GM23248 (cell line): ENCODE measurements at regions not wholly inside any gene's neighbourhood (a gene's known extent, or its start where the extent isn't known, plus 50 kb on each side); places are given as distances from the start of the nearest gene placed in this dataset.

ENCODE experiments used
- DNase-seq: peaks from one replicate; pipeline ENCODE4 v3.0.0-alpha.2; 2015
- H2AFZ ChIP-seq: fragments of 200-600 bp; sonication (generic); 2 replicates; pipeline ENCODE4 v1.6.1; 2016; ENCODE audit warnings: antibody characterized with exemption
- H3F3A ChIP-seq: fragments of 200-600 bp; sonication (generic); 2 replicates; pipeline ENCODE4 v1.6.1; 2016; ENCODE audit warnings: mild to moderate bottlenecking, antibody characterized with exemption, mixed run types; ENCODE audit not compliant: insufficient read depth
- H3K27ac ChIP-seq: fragments of 200-600 bp; sonication (generic); 2 replicates; pipeline ENCODE4 v1.5.1; 2016; ENCODE audit warnings: mild to moderate bottlenecking
- H3K27me3 ChIP-seq: fragments of 200-600 bp; sonication (generic); replicated peaks from 2 replicates; pipeline ENCODE4 v1.6.1; 2016; ENCODE audit warnings: mild to moderate bottlenecking; ENCODE audit not compliant: insufficient read depth
- H3K36me3 ChIP-seq: fragments of 200-600 bp; sonication (generic); 2 replicates; pipeline ENCODE4 v1.6.1; 2016; ENCODE audit warnings: low read depth, mild to moderate bottlenecking
- H3K4me1 ChIP-seq: fragments of 200-600 bp; sonication (generic); 2 replicates; pipeline ENCODE4 v1.6.1; 2016; ENCODE audit warnings: mild to moderate bottlenecking; ENCODE audit not compliant: insufficient read depth
- H3K4me2 ChIP-seq: fragments of 200-600 bp; sonication (generic); one replicate; pipeline ENCODE4 v1.6.1; 2016; ENCODE audit warnings: mild to moderate bottlenecking; ENCODE audit not compliant: unreplicated experiment
- H3K4me3 ChIP-seq: fragments of 200-600 bp; sonication (generic); 2 replicates; pipeline ENCODE4 v1.5.1; 2016; ENCODE audit warnings: mild to moderate bottlenecking
- H3K79me2 ChIP-seq: fragments of 200-600 bp; sonication (generic); 2 replicates; pipeline ENCODE4 v1.6.1; 2016; ENCODE audit warnings: mild to moderate bottlenecking; ENCODE audit not compliant: insufficient read depth
- H3K9ac ChIP-seq: fragments of 200-600 bp; sonication (generic); 2 replicates; pipeline ENCODE4 v1.6.1; 2016; ENCODE audit warnings: mild to moderate bottlenecking
- H3K9me2 ChIP-seq: fragments of 200-600 bp; sonication (generic); 2 replicates; pipeline ENCODE4 v1.6.1; 2016; ENCODE audit warnings: mixed run types, mild to moderate bottlenecking, moderate library complexity; ENCODE audit not compliant: insufficient read depth
- H3K9me3 ChIP-seq: fragments of 200-600 bp; sonication (generic); one replicate; pipeline ENCODE4 v1.6.1; 2017; ENCODE audit warnings: low read depth
- H4K20me1 ChIP-seq: fragments of 200-600 bp; sonication (generic); 2 replicates; pipeline ENCODE4 v1.6.0; 2016; ENCODE audit not compliant: insufficient read depth
- EZH2 ChIP-seq: fragments of 200-600 bp; sonication (generic); IDR thresholded peaks from 2 replicates; pipeline ENCODE4 v1.6.1; 2018; ENCODE audit warnings: antibody characterized with exemption, mild to moderate bottlenecking; ENCODE audit not compliant: insufficient read depth, poor library complexity, severe bottlenecking
- EZH2phosphoT487 ChIP-seq: fragments of 200-600 bp; sonication (generic); IDR thresholded peaks from 2 replicates; pipeline ENCODE4 v1.6.1; 2018; ENCODE audit warnings: antibody characterized with exemption, moderate library complexity, mild to moderate bottlenecking, low read depth; ENCODE audit not compliant: insufficient read depth
- WGBS, 2 experiments: methylation state at CpG; one replicate each; pipeline ENCODE4 v1.1.6; 2015 to 2017; ENCODE audit warnings: low lambda C conversion rate in 2 of 2, low coverage in 1 of 2; ENCODE audit errors: missing lambda C conversion rate in 2 of 2; 5-methylcytosine and 5-hydroxymethylcytosine counted together
- in situ Hi-C: fragments of 300-500 bp; cut with MboI; formaldehyde crosslinking; loops from 2 replicates; pipeline ENCODE4 v1.15.0; 2020

DNA sequence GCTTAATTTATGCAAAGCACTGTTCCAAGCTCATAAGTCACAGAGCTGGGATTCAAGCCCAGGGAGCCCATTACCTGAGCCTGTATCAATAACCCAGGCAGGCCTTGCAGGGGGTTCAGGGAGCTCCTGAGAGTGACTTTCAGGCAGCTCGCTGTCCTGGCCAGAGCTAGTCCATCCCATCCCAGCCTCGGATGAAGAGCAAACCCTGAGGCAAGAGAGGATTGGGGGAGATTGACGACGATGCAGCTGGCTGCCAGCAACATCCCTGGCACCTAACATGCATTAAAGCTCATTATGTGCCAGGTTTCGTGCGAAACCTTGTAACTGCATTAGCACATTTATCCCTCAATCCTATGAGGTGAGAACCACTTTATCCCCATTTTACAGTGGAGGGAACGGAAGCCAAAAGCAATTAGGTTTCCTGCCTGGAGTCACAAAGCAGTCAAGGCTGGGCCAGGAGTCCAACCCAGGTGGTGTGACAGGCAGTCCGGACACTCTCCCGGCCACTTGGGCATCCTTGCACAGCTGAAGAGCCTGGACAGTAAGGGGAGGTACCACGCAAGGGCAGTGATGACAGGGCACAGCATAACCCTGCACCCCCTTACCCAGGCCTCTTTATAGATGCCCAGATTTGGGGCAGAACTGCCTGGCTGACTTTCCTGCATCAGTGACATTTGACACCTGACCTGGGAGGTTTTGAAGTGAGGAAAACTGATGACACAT, 129.8 kb upstream of the CHST15 start:
- in situ Hi-C loops, result no loop called here

DNA sequence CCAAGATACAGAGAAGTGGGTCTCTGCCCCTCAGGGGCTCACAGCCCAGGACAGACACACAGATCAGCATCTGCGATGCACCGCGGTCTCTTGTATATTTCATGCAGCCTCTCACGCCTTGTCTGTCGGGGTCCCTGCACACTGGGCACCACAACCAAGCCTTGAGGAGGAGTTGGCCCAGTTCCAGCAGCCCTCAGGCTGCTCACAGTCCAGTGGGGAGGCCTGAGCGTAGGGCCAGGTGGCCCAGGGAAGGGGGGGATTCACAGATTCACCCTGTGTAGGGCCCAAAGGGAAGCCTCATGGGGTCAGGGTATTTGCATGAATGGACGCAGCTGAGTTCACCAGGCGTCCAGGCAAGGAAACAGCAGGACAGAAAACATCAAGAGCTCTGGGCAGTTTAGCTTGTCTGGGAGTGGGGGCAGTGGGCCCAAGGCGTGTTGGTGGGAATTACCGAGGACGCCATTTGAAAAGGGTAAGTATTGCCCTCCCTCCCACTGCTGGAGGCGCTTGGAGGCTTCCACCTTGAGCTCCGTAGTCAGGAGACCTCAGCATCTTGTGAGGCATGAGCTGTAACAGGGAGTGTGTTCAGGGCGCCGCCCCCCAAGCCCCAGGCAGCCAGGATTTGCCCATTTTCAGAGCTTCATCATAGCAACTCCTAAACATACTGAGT, 129.1 kb upstream of the CHST15 start:
- no peaks in the 10 kb centered on the region for H3K9me3 ChIP-seq
- no peak overlapping the region for H2AFZ ChIP-seq
- H3K4me2 ChIP-seq, result no peak overlapping the region
- in situ Hi-C loops, result no loop called here
- TF ChIP-seq EZH2phosphoT487, result no peak
- no peak for TF ChIP-seq EZH2
- no peak overlapping the region for H3K27ac ChIP-seq
- H3F3A ChIP-seq, result no peaks in the 10 kb centered on the region
- no peak overlapping the region for H3K4me3 ChIP-seq
- no peak for DNase-seq
- no peaks in the 10 kb centered on the region for H3K4me1 ChIP-seq
- no peaks in the 10 kb centered on the region for H3K79me2 ChIP-seq
- H3K9ac ChIP-seq, result no peak overlapping the region
- H3K27me3 ChIP-seq, result no peaks in the 10 kb centered on the region
- WGBS, 2 experiments, result 45 to 51% methylated on average over 14 to 15 of the region's 15 CpGs
- no peaks in the 10 kb centered on the region for H4K20me1 ChIP-seq
- H3K9me2 ChIP-seq, result no peaks in the 10 kb centered on the region
- H3K36me3 ChIP-seq, result no peaks in the 10 kb centered on the region

More for the DNA sequence above, 129.8 kb upstream of the CHST15 start:
- Histone ChIP-seq H3K4me1 (no peaks in the 10 kb centered on the region), H3K79me2 (no peaks in the 10 kb centered on the region), H3K27ac (no peak overlapping the region), H2AFZ (no peak overlapping the region), H4K20me1 (no peaks in the 10 kb centered on the region), H3K4me3 (no peak overlapping the region), H3K27me3 (no peaks in the 10 kb centered on the region), H3K36me3 (no peaks in the 10 kb centered on the region), H3K9me3 (no peaks in the 10 kb centered on the region), H3K9ac (no peak overlapping the region), H3K4me2 (no peak overlapping the region), H3F3A (no peaks in the 10 kb centered on the region), H3K9me2 (no peaks in the 10 kb centered on the region)
- WGBS, 2 experiments, result 30 to 31% methylated on average over 10 of the region's 10 CpGs
- DNase-seq, result no peak
- TF ChIP-seq EZH2, result no peak
- no peak for TF ChIP-seq EZH2phosphoT487

DNA sequence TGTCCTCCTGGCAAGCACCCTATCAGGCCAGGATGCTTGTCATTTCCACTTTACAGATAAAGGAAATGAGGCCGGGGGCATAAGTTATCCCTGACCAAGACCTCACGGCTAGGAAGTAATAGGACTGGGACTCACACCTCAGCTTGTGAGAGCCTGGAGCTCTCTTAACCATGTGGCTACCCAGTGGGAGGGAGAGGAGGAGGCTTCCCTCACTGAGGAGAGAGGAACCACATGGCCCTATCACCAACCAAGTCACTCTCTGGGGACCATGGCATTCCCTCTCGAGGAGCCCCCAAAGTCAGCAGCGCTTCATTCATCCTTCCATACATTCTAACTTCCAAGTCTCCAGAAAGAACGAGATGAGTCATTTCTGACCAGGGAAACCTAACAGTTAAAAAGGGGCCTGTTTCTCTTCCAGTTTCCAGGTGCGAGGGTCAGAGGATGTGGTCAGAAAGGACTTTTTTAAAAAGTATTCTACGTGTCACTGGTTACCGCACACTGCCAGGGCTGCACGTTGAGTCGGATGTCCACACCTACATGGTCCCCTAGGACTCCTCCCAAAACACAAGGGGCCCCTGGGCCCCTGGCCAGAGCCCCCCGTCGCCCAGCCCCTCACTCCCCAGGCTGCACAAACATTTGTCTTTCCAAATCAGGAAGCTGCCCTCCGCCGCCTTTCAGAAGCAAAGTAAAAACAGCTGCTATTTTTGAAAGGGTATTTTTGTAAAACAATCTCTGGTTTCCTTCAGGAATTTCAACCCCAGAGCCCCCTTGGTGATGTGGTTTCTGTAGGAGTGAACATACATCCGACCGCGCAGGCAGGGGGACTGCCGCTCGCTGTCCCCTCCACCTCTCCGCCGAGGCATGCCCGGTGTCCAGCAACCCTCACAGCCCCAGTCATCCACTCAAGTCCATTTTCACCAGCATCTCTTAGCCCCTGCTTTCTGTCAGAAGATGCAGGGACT, 128.2 kb upstream of the CHST15 start:
- no peaks in the 10 kb centered on the region for H3K36me3 ChIP-seq
- DNase-seq, result no peak
- H3K9ac ChIP-seq, result no peak overlapping the region
- H3K4me3 ChIP-seq, result no peak overlapping the region
- H3K27me3 ChIP-seq, result no peaks in the 10 kb centered on the region
- H3K4me1 ChIP-seq, result no peaks in the 10 kb centered on the region
- H3K9me3 ChIP-seq, result no peaks in the 10 kb centered on the region
- H2AFZ ChIP-seq, result no peak overlapping the region
- no peak for TF ChIP-seq EZH2
- TF ChIP-seq EZH2phosphoT487, result no peak
- 41 to 42% methylated on average over 21 to 22 of the region's 22 CpGs for WGBS, 2 experiments
- H3K27ac ChIP-seq, result no peak overlapping the region
- H3K9me2 ChIP-seq, result no peaks in the 10 kb centered on the region
- in situ Hi-C loops, result no loop called here
- H3F3A ChIP-seq, result no peaks in the 10 kb centered on the region
- no peak overlapping the region for H3K4me2 ChIP-seq
- H4K20me1 ChIP-seq, result no peaks in the 10 kb centered on the region
- no peaks in the 10 kb centered on the region for H3K79me2 ChIP-seq

DNA sequence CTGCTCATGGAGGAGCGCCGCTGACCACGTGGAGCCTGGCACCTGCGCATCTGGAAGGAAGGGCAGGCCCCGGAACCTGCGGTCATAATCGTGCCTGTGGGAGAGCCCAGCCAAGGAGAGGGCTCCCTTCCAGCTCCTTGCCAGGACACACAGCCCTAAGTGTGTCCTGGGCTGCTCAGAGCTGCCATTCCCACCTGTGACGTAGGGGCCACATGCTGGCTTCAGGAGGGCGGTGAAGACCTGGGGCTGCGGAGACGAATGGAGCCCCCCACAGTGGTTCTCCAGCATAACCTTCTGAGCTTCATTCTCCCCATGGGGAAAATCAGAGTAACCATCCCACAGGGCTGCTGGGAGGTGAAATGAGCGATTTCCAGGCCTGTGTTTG, 127.6 kb upstream of the CHST15 start:
- no peak for DNase-seq
- 38 to 57% methylated on average over 12 of the region's 12 CpGs for WGBS, 2 experiments
- no peaks in the 10 kb centered on the region for H3K27me3 ChIP-seq

More for the DNA sequence above, 127.6 kb upstream of the CHST15 start:
- Histone ChIP-seq H4K20me1 (no peaks in the 10 kb centered on the region), H3K36me3 (no peaks in the 10 kb centered on the region), H3K4me3 (no peak overlapping the region), H3F3A (no peaks in the 10 kb centered on the region), H3K4me2 (no peak overlapping the region), H3K79me2 (no peaks in the 10 kb centered on the region), H3K9me2 (no peaks in the 10 kb centered on the region), H3K9me3 (no peaks in the 10 kb centered on the region), H3K9ac (no peak overlapping the region), H3K27ac (no peak overlapping the region), H2AFZ (no peak overlapping the region), H3K4me1 (no peaks in the 10 kb centered on the region)
- in situ Hi-C loops, result no loop called here
- no peak for TF ChIP-seq EZH2phosphoT487
- no peak for TF ChIP-seq EZH2
